Heart right ventricle (tissue), 16 donors: ENCODE measurements at regions not wholly inside any gene's neighbourhood (a gene's known extent, or its start where the extent isn't known, plus 50 kb on each side); places are given as distances from the start of the nearest gene placed in this dataset.

ENCODE experiments used
- ATAC-seq, 8 donors: fragments of 200-7000 bp; cut with Tn5 transposase; one replicate each; pipeline ENCODE4 v1.9.1; 2020; ENCODE audit warnings: mild to moderate bottlenecking in 8 of 8, moderate library complexity in 8 of 8, moderate number of reproducible peaks in 1 of 8
- DNase-seq, 2 donors: peaks; one replicate each; pipeline ENCODE4 v3.0.0-alpha.2; 2020
- H3K27ac ChIP-seq, 10 donors: fragments of 200-600 bp; sonication (generic) in 2 of 10; one replicate each; pipeline versions ENCODE4 v1.5.0 to v1.8.0; 2020 to 2022; ENCODE audit warnings: mild to moderate bottlenecking in 3 of 10
- H3K27me3 ChIP-seq, 7 donors: fragments of 200-600 bp; one replicate each; pipeline ENCODE4 v1.8.0; 2021 to 2022; ENCODE audit warnings: mild to moderate bottlenecking in 2 of 7
- H3K36me3 ChIP-seq, 9 donors: fragments of 200-600 bp; sonication (generic) in 1 of 9; one replicate each; pipeline versions ENCODE4 v1.5.0 to v1.8.0; 2020 to 2022; ENCODE audit warnings: mild to moderate bottlenecking in 2 of 9
- H3K4me1 ChIP-seq, 9 donors: fragments of 200-600 bp; sonication (generic) in 1 of 9; one replicate each; pipeline versions ENCODE4 v1.5.0 to v1.8.0; 2020 to 2022; ENCODE audit warnings: mild to moderate bottlenecking in 4 of 9
- H3K4me3 ChIP-seq, 10 donors: fragments of 200-600 bp; sonication (generic) in 2 of 10; one replicate each; pipeline versions ENCODE4 v1.5.0 to v1.8.0; 2020 to 2022; ENCODE audit warnings: mild to moderate bottlenecking in 7 of 10, moderate library complexity in 2 of 10
- H3K9me3 ChIP-seq, 11 donors: fragments of 200-600 bp in 10 of 11; sonication (generic) in 2 of 11; one replicate each; pipeline versions ENCODE4 v1.5.0 to v1.8.0; 2013 to 2022; ENCODE audit warnings: mild to moderate bottlenecking in 2 of 11, control low read depth in 1 of 11, moderate library complexity in 1 of 11
- CTCF ChIP-seq, 9 donors: fragments of 200-600 bp; sonication (generic) in 2 of 9; IDR thresholded peaks; one replicate each; pipeline versions ENCODE4 v1.5.0 to v1.8.0; 2021 to 2022; ENCODE audit warnings: antibody characterized with exemption in 9 of 9, mild to moderate bottlenecking in 5 of 9, moderate library complexity in 1 of 9
- WGBS, 2 donors: extraction: QIAGEN DNeasy Blood & Tissue Kit; methylation state at CpG; one replicate each; pipeline ENCODE4 v1.1.7; 2013; ENCODE audit warnings: inconsistent platforms in 1 of 2; 5-methylcytosine and 5-hydroxymethylcytosine counted together
- intact Hi-C, 10 donors: fragments of 100-400 bp; cut with DNase I; formaldehyde crosslinking; loops; one replicate each; pipeline versions ENCODE4 v1.11.1 to v1.14.2; 2022
- donor health status: Arrhythmogenic right ventricular cardiomyopathy.
- donor health status: ischemic (EF 13 %, LVEDD 7.1; RV severe dilation, severe dysfunction).
- donor health status: healthy with polysubstance abuse.
- donor health status: DM: no; HTN: yes; CAD: no.
- donor health status: DM: no; HTN: no; CAD: no.
- donor health status: ischemic (EF 25% LVEDD 6.9; RV normal size, moderate dysfunction).
- donor health status: ischemic (EF 25% LVEDD 5.7; RV mildly dilated, moderate dysfunction).
- donor health status: healthy.
- donor health status: DM: yes; HTN: yes; CAD: no.
- donor health status: Ischemic cardiomyopathy.
- donor health status: ischemic (EF 35%, LVEDD 5.7; RV mildly dilated, moderate dysfunction).
- donor health status: nonischemic (EF 11% LVEDD 7.7; RV severe dilation, severe dysfunction).
- donor health status: DM: yes; HTN: yes; CAD: no.
- donor health status: PGD.
- donor health status: ischemic (EF 29% LVEDD 5.4; RV normal size, mild dysfunction).
- donor health status: nonischemic (EF 23%, LVEDD 6.1; RV moderate dilation, normal function).

GRCh38 chr11:112844517-112844916 is 116.7 kb upstream of the NCAM1 start:
- Histone ChIP-seq H3K27ac (peak overlapping the region in 2 of 10 donors; percentile 19 to 35), H3K4me1 (peaks cover 0 to 7% (median 0%) of the 10 kb centered on the region in 9 donors), H3K36me3 (no peaks in the 10 kb centered on the region), H3K27me3 (no peaks in the 10 kb centered on the region), H3K4me3 (no peak overlapping the region), H3K9me3 (peaks cover 0 to 4% (median 0%) of the 10 kb centered on the region in 11 donors)
- intact Hi-C loops, result loop anchor here in 2 of 10 donors (10.0 kb wide), 2 partner anchors 110 to 270 kb away; no protein-coding TSS in a partner anchor
- no peak for TF ChIP-seq CTCF (IDR thresholded peaks at IDR 0.05)
- peak in 6 of 8 donors; percentile 33 to 72 (median 48) for ATAC-seq
- DNase-seq, result peak in 1 of 2 donors; percentile 13

DNA sequence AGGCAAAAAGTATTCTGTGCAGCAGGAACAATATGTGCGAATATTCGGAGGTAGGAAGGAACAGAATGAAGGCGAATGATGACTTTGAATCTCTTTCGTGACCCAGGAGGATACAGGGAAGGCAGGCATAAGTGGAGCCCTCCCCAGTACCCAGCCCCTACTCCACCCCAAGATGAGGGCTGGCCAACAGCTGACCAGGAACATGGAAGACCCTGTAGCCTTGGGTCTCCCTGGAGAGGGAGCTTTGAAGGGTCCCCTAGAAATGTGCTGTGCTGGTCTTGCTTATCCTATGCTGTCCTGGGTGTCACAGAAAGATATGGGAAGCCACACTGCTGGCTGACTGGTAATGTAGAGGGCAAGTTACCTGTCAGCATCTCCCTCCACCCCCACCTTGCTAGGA is 113.7 kb upstream of the NCAM1 start:
- intact Hi-C loops, result loop anchor here in 3 of 10 donors (5.0 to 10.0 kb wide), 3 partner anchors 107 to 267 kb away; no protein-coding TSS in a partner anchor
- TF ChIP-seq CTCF (IDR thresholded peaks at IDR 0.05), result no peak
- Histone ChIP-seq H3K27me3 (no peaks in the 10 kb centered on the region), H3K4me1 (peaks cover 0 to 15% (median 0%) of the 10 kb centered on the region in 9 donors), H3K36me3 (no peaks in the 10 kb centered on the region), H3K9me3 (peaks cover 0 to 4% (median 0%) of the 10 kb centered on the region in 11 donors), H3K4me3 (no peak overlapping the region), H3K27ac (no peak overlapping the region)
- WGBS, 2 donors, result 89 to 91% methylated on average over 4 of the region's 4 CpGs
- DNase-seq, result no peak
- no peak for ATAC-seq

DNA sequence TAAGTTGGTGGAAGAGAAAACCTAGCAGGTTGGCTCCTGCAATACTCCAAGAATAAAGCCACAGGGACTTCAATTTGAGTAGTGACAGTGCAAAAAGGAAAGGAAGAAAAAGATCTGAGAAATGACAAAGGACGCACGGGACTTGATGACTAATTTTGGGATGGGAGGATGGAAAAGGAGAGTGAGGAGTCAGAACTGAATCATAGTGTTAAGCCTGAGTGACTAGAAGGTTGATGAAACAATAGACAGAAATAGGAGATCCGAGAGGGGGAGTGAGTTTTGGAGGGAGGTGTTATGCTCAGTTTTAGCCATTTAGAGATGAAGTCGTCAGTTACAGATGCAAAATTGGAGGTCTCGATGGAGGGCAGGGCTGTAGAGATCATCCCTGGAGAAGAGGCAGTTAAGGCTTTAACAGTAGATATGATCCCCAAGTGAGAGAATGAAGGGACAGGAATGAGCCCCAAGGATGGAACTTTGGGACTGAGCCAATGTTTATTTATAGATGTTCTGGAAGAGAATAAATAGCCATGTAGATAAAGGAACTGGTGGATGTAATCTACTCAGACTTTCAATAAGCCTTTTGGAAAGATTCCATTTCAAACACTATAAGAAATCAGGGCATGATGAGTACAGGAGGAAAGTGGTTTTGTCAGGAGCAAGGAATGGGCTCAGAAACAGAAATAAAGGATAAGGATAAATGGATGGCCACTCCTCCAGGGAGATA is 108.9 kb upstream of the NCAM1 start:
- TF ChIP-seq CTCF (IDR thresholded peaks at IDR 0.05), result no peak
- Histone ChIP-seq H3K4me3 (no peak overlapping the region), H3K4me1 (peaks cover 0 to 22% (median 2%) of the 10 kb centered on the region in 9 donors), H3K27ac (peak overlapping the region; percentile 9 to 83 (median 54)), H3K36me3 (no peaks in the 10 kb centered on the region), H3K9me3 (peaks cover 0 to 4% (median 0%) of the 10 kb centered on the region in 11 donors), H3K27me3 (no peaks in the 10 kb centered on the region)
- ATAC-seq, result peak in 7 of 8 donors; percentile 61 to 93 (median 83)
- WGBS, 2 donors, result 22 to 35% methylated on average over 5 of the region's 5 CpGs
- DNase-seq, result no peak
- intact Hi-C loops, result loop anchor here in 1 of 10 donors (5.0 kb wide), 1 partner anchor 265 kb away; no protein-coding TSS in a partner anchor

GRCh38 chr11:112856133-112856532 is 105.1 kb upstream of the NCAM1 start:
- Histone ChIP-seq H3K36me3 (no peaks in the 10 kb centered on the region), H3K27ac (no peak overlapping the region), H3K4me3 (no peak overlapping the region), H3K4me1 (peaks cover 0 to 35% (median 4%) of the 10 kb centered on the region in 9 donors), H3K27me3 (no peaks in the 10 kb centered on the region), H3K9me3 (peaks cover 0 to 13% (median 0%) of the 10 kb centered on the region in 11 donors)
- TF ChIP-seq CTCF (IDR thresholded peaks at IDR 0.05), result no peak
- no peak for DNase-seq
- intact Hi-C loops, result no loop called here
- WGBS, 2 donors, result 65 to 69% methylated on average over 4 of the region's 4 CpGs
- no peak for ATAC-seq
